Coronary artery (tissue), 2 donors: ENCODE measurements at regions not wholly inside any gene's neighbourhood (a gene's known extent, or its start where the extent isn't known, plus 50 kb on each side); places are given as distances from the start of the nearest gene placed in this dataset.

ENCODE experiments used
- DNase-seq: peaks from one replicate; pipeline ENCODE4 v3.0.0-alpha.2; 2017; ENCODE audit warnings: low spot score
- H3K27ac ChIP-seq, 2 donors: fragments of 200-600 bp; sonication (generic); one replicate each; pipeline ENCODE4 v1.5.1; 2016 to 2019
- H3K4me3 ChIP-seq: fragments of 200-600 bp; sonication (generic); 2 replicates; pipeline ENCODE4 v1.5.1; 2016; ENCODE audit warnings: mild to moderate bottlenecking, moderate library complexity
- TF ChIP-seq, protein P1 (sequence below): fragments of 200-600 bp; sonication (generic); IDR thresholded peaks from one replicate; pipeline ENCODE4 v1.5.1; 2019; ENCODE audit warnings: antibody characterized with exemption

GRCh38 chr5:88405783-88406182, 137.1 kb upstream of the TMEM161B start:
- DNase-seq: no peak
- H3K4me3 ChIP-seq: no peak overlapping the region
- TF ChIP-seq, protein P1, sequence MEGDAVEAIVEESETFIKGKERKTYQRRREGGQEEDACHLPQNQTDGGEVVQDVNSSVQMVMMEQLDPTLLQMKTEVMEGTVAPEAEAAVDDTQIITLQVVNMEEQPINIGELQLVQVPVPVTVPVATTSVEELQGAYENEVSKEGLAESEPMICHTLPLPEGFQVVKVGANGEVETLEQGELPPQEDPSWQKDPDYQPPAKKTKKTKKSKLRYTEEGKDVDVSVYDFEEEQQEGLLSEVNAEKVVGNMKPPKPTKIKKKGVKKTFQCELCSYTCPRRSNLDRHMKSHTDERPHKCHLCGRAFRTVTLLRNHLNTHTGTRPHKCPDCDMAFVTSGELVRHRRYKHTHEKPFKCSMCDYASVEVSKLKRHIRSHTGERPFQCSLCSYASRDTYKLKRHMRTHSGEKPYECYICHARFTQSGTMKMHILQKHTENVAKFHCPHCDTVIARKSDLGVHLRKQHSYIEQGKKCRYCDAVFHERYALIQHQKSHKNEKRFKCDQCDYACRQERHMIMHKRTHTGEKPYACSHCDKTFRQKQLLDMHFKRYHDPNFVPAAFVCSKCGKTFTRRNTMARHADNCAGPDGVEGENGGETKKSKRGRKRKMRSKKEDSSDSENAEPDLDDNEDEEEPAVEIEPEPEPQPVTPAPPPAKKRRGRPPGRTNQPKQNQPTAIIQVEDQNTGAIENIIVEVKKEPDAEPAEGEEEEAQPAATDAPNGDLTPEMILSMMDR: no peak
- H3K27ac ChIP-seq: no peak overlapping the region

- Histone ChIP-seq H3K4me3 (no peak overlapping the region), H3K27ac (no peak overlapping the region)
- DNase-seq: no peak
- TF ChIP-seq, protein P1: no peak
Measured at GRCh38 chr5:88404405-88404804, 135.8 kb upstream of the TMEM161B start.

GRCh38 chr5:88401686-88402085, 133.0 kb upstream of the TMEM161B start:
- TF ChIP-seq, protein P1: no peak
- DNase-seq: no peak
- Histone ChIP-seq H3K27ac (no peak overlapping the region), H3K4me3 (no peak overlapping the region)

- Histone ChIP-seq H3K4me3 (no peak overlapping the region), H3K27ac (no peak overlapping the region)
- TF ChIP-seq, protein P1: no peak
- no peak for DNase-seq
Measured at GRCh38 chr5:88401228-88401627, 132.6 kb upstream of the TMEM161B start.

DNA sequence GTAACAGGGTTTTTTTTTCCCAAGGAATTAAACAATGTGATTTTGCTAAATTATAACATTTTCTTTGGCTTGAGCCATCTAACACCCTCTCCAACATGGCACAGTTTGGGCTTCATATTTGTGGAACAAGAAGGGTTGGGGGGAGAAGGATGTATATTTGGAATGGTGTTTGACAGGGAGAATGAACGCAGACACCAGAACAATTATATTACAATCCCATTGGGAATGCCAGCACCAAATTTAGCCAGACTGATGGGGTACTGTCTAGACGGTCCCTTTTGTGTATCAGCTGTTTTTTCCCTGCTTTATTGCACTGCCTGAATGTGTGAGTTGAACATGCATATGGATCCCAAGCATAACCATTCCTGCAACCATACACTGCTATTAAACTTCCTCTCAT, 130.9 kb upstream of the TMEM161B start:
- no peak for DNase-seq
- H3K27ac ChIP-seq: no peak overlapping the region
- H3K4me3 ChIP-seq: no peak overlapping the region
- TF ChIP-seq, protein P1: no peak

DNA sequence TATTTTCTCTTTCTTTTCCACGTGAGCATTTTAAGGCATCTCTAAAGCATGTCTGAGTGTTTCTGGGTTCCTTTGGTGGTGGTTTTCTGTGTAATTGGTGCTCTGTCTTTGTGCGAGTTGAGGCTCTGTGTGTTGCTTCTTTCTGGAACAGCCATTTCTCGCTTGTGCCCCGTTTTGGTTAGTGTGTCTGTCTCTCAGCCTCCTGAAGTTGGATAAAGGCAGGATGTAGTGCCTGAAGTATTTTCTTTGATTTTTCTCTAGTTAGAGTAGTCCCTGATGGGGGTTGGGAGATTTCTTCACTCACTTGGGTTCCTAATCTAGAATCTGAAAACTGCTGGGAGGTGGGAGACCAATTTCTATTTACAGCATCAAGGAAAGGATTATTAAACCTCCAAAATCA, 129.7 kb upstream of the TMEM161B start:
- TF ChIP-seq, protein P1: no peak
- Histone ChIP-seq H3K4me3 (no peak overlapping the region), H3K27ac (no peak overlapping the region)
- DNase-seq: no peak

DNA sequence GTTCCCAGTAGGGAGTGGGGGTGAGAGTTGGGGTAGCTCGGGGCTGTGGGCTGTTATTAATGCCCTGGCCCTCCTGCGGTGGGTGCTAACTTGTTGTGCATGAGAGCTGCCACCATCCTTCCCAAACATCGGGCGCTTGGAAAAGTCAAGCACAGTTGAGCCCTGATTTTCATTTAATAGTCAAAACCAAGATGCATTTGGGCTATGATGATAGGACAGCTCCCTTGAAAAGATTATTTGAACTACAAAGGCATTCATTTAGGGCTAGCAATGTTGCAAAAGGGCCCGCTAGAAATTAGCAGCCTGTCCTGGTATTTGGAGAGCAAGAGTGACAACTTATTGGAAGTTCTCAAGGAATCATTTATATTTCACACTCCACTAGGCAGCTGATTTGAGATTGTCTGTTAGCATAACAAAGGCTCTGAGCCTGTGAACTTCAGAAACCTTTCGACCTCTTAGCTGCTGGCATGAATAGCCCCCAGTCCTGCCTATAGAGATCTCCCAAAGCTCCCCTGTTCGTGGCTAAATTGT, 128.2 kb upstream of the TMEM161B start:
- TF ChIP-seq, protein P1: no peak
- Histone ChIP-seq H3K4me3 (peak overlapping the region; percentile 58), H3K27ac (no peak overlapping the region)
- no peak for DNase-seq
